Thyroid gland (tissue), 4 donors: ENCODE measurements at regions not wholly inside any gene's neighbourhood (a gene's known extent, or its start where the extent isn't known, plus 50 kb on each side); places are given as distances from the start of the nearest gene placed in this dataset.

Source experiments
- DNase-seq, 2 donors: peaks; one replicate each; pipeline ENCODE4 v3.0.0-alpha.2; 2019
- H3K27ac ChIP-seq, 3 donors: fragments of 200-600 bp; sonication (generic); 1 replicate in 2 of 3; 2 replicates in 1 of 3; pipeline ENCODE4 v1.5.1; 2016 to 2019; ENCODE audit warnings: mild to moderate bottlenecking in 1 of 3, moderate library complexity in 1 of 3
- H3K27me3 ChIP-seq: fragments of 200-600 bp; sonication (generic); one replicate; pipeline ENCODE4 v1.5.1; 2019
- H3K36me3 ChIP-seq, 2 donors: fragments of 200-600 bp; sonication (generic); one replicate each; pipeline ENCODE4 v1.5.1; 2016 to 2019
- H3K4me1 ChIP-seq, 2 donors: fragments of 200-600 bp; sonication (generic); one replicate each; pipeline ENCODE4 v1.5.1; 2017 to 2019
- H3K4me3 ChIP-seq, 3 donors: fragments of 200-600 bp; sonication (generic); replicated peaks in 1 of 3; 1 replicate in 2 of 3; 2 replicates in 1 of 3; pipeline ENCODE4 v1.5.1; 2016; ENCODE audit warnings: mild to moderate bottlenecking in 1 of 3
- H3K9me3 ChIP-seq: fragments of 200-600 bp; sonication (generic); one replicate; pipeline ENCODE4 v1.5.1; 2017
- POLR2A ChIP-seq, 2 donors: fragments of 450-650 bp; IDR thresholded peaks; one replicate each; pipeline ENCODE4 v1.6.1; 2017; ENCODE audit warnings: antibody characterized with exemption in 2 of 2, mild to moderate bottlenecking in 2 of 2, moderate library complexity in 1 of 2
- WGBS, 2 donors: methylation state at CpG; one replicate each; pipeline ENCODE4 v1.1.5; 2017; 5-methylcytosine and 5-hydroxymethylcytosine counted together
- intact Hi-C: fragments of 100-400 bp; cut with DNase I; formaldehyde crosslinking; loops from one replicate; pipeline ENCODE4 v1.15.1; 2023
- TF ChIP-seq, protein P1 (sequence below), 6 experiments: fragments of 200-600 bp in 3 of 6; fragments of 450-650 bp in 3 of 6; sonication (generic) in 3 of 6; IDR thresholded peaks; one replicate each; pipeline ENCODE4 v1.5.1; 2016 to 2019; ENCODE audit warnings: antibody characterized with exemption in 6 of 6, mild to moderate bottlenecking in 2 of 6, inconsistent platforms in 1 of 6, moderate library complexity in 1 of 6

DNA sequence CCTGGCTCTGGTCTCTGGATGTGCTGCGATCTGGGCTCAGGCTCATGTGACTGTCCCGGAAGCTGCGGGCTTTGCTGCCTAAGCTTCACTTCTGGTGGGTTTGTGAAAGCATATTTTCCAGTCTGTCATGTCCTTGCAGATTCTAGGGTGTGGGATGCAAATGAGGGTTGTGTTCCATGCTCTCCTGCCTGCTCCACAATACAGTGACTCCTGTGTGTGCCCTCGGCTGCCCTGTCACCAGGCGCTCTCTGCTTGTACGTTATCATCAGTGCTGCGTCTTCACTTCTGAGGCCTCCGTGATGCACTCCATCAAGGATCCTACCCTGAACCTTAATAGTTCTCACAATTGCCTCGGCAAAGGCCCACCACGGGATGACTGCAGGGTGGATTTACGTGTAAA is 84.2 kb downstream of the TTLL2 start:
- Histone ChIP-seq H3K27ac (no peak overlapping the region), H3K27me3 (no peaks in the 10 kb centered on the region), H3K4me3 (no peak overlapping the region), H3K36me3 (no peaks in the 10 kb centered on the region), H3K9me3 (no peaks in the 10 kb centered on the region), H3K4me1 (no peaks in the 10 kb centered on the region)
- 88 to 98% methylated on average over 9 to 11 of the region's 11 CpGs for WGBS, 2 donors
- intact Hi-C loops, result no loop called here
- no peak for DNase-seq
- TF ChIP-seq, protein P1, sequence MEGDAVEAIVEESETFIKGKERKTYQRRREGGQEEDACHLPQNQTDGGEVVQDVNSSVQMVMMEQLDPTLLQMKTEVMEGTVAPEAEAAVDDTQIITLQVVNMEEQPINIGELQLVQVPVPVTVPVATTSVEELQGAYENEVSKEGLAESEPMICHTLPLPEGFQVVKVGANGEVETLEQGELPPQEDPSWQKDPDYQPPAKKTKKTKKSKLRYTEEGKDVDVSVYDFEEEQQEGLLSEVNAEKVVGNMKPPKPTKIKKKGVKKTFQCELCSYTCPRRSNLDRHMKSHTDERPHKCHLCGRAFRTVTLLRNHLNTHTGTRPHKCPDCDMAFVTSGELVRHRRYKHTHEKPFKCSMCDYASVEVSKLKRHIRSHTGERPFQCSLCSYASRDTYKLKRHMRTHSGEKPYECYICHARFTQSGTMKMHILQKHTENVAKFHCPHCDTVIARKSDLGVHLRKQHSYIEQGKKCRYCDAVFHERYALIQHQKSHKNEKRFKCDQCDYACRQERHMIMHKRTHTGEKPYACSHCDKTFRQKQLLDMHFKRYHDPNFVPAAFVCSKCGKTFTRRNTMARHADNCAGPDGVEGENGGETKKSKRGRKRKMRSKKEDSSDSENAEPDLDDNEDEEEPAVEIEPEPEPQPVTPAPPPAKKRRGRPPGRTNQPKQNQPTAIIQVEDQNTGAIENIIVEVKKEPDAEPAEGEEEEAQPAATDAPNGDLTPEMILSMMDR (IDR thresholded peaks at IDR 0.05), result no peak
- no peak for TF ChIP-seq POLR2A (IDR thresholded peaks at IDR 0.05)

DNA sequence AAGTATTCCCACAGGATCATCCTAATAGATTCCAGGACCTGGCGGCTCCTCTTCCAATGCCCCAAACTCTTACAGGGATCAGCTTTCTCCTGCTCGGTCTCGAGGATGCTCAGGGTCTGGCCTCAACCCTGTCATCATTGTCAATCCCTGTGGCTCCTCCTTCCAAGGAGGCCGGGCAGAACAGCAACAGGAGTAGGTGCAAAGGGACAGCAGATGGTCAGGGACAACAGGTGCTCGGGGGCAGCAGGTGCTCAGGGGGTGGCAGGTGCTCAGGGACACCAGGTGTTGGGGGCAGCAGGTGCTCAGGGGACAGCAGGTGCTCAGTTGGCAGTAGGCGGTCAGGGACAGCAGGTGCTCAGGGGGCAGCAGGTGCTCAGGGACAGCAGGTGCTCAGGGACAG is 84.8 kb downstream of the TTLL2 start:
- DNase-seq, result no peak
- H3K27ac ChIP-seq, result no peak overlapping the region
- no peak overlapping the region for H3K4me3 ChIP-seq
- TF ChIP-seq, protein P1 (IDR thresholded peaks at IDR 0.05), result no peak
- no peak for TF ChIP-seq POLR2A (IDR thresholded peaks at IDR 0.05)
- WGBS, 2 donors, result 82 to 85% methylated on average over 6 of the region's 6 CpGs
- H3K27me3 ChIP-seq, result no peaks in the 10 kb centered on the region
- no peaks in the 10 kb centered on the region for H3K4me1 ChIP-seq
- no peaks in the 10 kb centered on the region for H3K36me3 ChIP-seq
- H3K9me3 ChIP-seq, result no peaks in the 10 kb centered on the region
- intact Hi-C loops, result no loop called here

DNA sequence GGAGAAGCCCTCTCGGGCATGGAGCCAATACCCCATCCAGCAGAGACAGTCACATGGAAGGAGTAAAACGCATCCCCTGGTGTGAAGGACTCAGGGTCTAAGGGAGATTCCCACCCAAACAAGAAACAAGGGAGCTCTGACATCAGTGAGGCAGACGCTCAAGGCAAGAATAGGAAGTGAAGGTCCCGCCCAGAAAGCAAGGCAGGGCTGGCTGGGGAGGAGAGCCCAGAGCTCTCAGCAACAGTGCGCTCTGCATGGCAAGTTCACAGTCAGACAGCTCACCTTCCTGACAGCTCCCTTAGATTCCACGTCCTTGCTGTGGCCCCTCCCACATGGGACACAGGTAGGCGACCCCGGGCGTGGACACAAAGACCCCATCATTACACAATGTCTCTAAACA is 85.6 kb downstream of the TTLL2 start:
- H3K27me3 ChIP-seq, result no peaks in the 10 kb centered on the region
- no peak for TF ChIP-seq POLR2A (IDR thresholded peaks at IDR 0.05)
- TF ChIP-seq, protein P1 (IDR thresholded peaks at IDR 0.05), result no peak
- intact Hi-C loops, result no loop called here
- no peaks in the 10 kb centered on the region for H3K9me3 ChIP-seq
- no peaks in the 10 kb centered on the region for H3K4me1 ChIP-seq
- no peaks in the 10 kb centered on the region for H3K36me3 ChIP-seq
- no peak overlapping the region for H3K4me3 ChIP-seq
- 64 to 70% methylated on average over 9 of the region's 9 CpGs for WGBS, 2 donors
- no peak for DNase-seq
- no peak overlapping the region for H3K27ac ChIP-seq

DNA sequence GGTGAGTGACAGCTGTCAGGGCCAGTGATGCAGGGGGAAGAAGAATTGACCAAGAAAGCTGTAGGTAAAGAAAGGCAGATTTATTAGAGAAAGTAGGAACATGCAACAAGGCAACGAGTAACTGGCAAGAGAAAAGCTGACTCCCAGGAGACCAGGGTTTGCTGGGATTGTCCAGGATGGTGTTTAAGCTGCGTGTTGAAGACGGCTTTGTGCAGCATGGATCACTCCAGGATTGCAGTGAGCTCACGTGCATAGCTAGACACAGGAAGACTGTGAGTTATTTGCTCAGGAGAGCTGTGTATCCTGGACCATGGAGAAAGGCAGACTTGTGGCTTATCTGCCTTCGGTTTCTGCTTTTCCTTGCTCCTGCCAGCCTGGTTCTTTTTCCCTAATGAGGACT is 87.6 kb downstream of the TTLL2 start:
- DNase-seq, result no peak
- intact Hi-C loops, result no loop called here
- Histone ChIP-seq H3K27ac (no peak overlapping the region), H3K9me3 (no peaks in the 10 kb centered on the region), H3K36me3 (no peaks in the 10 kb centered on the region), H3K27me3 (no peaks in the 10 kb centered on the region), H3K4me3 (no peak overlapping the region), H3K4me1 (no peaks in the 10 kb centered on the region)
- no peak for TF ChIP-seq POLR2A (IDR thresholded peaks at IDR 0.05)
- TF ChIP-seq, protein P1 (IDR thresholded peaks at IDR 0.05), result no peak
- 70 to 73% methylated on average over 5 of the region's 5 CpGs for WGBS, 2 donors

DNA sequence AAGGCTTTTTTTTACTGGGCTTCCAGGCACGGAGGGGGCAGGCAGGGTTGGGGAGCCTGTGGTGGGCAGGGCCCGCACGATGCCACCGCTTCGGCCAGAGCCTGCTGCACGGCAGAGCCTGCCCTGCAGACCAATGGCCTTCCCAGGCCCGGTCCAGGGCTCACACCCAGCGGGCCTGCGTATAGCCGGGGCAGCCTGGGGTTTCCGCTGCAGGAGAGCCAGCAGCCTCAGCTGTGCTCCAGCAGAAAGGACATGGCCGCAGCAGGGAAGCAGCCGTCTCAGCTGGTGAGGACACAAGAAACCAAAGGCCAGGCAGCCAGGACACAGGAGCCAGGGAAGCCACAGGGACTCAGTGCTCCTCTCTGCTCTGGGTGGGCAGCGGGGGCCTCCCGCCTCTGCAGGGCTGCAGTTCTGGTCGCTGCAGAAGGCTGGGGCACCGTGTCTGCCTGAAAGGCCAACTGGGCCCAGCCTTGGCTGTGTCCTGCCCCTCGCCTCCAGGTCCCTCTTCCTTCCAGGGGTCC is 90.6 kb downstream of the TTLL2 start:
- H3K36me3 ChIP-seq, result no peaks in the 10 kb centered on the region
- DNase-seq, result no peak
- 84 to 93% methylated on average over 6 to 16 of the region's 18 CpGs for WGBS, 2 donors
- intact Hi-C loops, result no loop called here
- H3K27me3 ChIP-seq, result no peaks in the 10 kb centered on the region
- TF ChIP-seq, protein P1 (IDR thresholded peaks at IDR 0.05), result no peak
- TF ChIP-seq POLR2A (IDR thresholded peaks at IDR 0.05), result no peak
- no peaks in the 10 kb centered on the region for H3K4me1 ChIP-seq
- H3K27ac ChIP-seq, result no peak overlapping the region
- no peaks in the 10 kb centered on the region for H3K9me3 ChIP-seq
- no peak overlapping the region for H3K4me3 ChIP-seq
